ENCODE measurements at regions not wholly inside any gene's neighbourhood (a gene's known extent, or its start where the extent isn't known, plus 50 kb on each side); places are given as distances from the start of the nearest gene placed in this dataset.

DNA sequence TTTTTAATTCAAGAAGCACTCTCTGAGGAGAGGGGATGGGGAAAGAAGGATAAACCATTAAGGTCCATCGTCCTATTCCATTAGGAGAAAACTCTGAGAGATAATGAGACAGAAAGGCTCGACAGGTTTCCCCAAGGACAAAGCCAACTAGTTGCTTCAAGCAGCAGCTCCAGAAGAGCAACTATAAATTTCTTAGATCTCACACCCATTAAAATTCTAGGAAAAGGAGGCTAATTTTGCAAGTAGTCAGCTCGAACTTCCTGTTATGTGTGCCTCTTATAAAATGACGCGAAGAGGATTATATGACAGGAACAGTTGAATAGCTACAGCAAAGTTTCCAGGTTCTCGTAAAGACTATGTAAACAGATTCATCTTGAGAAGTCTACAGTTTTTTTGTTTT is 52.0 kb upstream of the ST8SIA6 start:
- TF ChIP-seq, protein P1, sequence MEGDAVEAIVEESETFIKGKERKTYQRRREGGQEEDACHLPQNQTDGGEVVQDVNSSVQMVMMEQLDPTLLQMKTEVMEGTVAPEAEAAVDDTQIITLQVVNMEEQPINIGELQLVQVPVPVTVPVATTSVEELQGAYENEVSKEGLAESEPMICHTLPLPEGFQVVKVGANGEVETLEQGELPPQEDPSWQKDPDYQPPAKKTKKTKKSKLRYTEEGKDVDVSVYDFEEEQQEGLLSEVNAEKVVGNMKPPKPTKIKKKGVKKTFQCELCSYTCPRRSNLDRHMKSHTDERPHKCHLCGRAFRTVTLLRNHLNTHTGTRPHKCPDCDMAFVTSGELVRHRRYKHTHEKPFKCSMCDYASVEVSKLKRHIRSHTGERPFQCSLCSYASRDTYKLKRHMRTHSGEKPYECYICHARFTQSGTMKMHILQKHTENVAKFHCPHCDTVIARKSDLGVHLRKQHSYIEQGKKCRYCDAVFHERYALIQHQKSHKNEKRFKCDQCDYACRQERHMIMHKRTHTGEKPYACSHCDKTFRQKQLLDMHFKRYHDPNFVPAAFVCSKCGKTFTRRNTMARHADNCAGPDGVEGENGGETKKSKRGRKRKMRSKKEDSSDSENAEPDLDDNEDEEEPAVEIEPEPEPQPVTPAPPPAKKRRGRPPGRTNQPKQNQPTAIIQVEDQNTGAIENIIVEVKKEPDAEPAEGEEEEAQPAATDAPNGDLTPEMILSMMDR (IDR thresholded peaks at IDR 0.05), result no peak
- no peak for TF ChIP-seq POLR2A (IDR thresholded peaks at IDR 0.05)

Measured in Peyer's patch (tissue), 4 donors.